ENCODE measurements at regions not wholly inside any gene's neighbourhood (a gene's known extent, or its start where the extent isn't known, plus 50 kb on each side); places are given as distances from the start of the nearest gene placed in this dataset.

DNA sequence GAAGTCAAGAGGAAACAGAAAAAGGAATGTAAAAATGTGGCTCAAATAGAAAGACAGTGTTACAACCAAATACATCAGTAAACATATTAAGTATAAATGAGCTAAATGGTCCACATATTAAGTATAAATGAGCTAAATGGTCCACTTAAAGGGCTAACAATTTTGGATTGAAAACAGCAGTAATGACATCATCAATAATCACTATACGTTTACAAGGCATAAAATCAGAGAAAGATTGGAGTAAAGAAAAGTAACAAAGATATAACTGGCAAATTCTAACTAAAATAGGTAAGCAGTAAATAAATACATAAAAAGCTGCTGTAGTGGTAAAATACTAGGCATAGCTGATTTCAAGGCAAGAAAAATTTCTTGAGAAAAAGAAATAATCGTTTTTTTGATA, 1298.4 kb upstream of the CELF2 start:
- DNase-seq: no peak

DNA sequence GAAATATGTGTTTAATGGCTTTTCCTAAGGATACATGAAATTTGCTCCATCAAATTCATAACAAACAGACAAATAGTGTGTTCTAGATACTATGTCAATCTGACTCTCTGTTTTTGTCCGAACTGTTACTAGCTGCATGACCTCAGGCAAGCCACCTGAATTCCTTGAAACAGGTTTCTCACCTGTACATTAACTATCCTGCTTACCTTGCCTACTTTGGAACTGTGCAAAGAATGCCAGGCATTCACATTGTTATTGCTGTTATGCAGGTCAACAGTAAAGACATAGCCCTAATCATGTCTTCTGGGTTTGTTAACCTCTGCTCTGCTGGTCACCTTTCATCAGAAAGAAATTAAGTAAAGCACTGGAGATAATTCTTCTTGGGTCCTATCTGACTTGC, 1283.9 kb upstream of the CELF2 start:
- no peak for DNase-seq

DNA sequence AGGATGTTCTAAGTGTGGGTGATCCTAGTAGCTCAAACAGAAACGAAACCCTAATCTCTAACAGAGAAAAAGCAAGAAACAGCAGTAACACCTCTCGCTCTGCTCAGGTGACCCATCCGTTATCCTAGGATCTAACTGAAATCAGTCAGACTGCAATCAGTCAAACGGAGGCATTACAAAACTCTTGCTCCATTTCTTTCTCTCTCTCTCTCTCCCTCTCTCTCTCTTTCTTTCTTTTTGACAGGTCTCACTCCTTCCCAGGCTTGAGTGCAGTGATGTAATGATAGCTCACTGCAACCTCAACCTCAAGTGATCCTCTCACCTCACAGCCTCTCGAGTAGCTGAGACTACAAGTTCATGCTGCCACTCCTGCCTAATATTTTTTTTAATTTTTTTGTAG, 1283.5 kb upstream of the CELF2 start:
- DNase-seq: no peak

DNA sequence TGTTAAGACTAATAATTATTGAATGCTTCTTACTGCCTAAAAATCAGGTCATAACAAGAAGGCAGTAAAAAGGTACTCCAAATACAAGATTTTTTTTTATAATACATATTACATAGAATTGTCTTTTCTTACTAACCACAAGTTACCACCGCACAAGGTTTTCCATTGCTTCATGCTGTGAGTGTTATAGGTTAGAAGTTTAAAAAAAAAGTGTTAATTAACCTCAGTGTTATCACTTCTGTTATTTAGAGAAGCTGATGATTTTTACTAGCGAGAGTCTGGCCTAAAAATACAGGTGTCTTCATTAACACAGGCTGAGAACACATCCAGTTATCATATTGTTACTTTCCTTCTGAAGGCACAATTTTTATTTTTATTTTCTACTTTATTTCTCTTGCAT, 1281.9 kb upstream of the CELF2 start:
- DNase-seq: no peak

DNA sequence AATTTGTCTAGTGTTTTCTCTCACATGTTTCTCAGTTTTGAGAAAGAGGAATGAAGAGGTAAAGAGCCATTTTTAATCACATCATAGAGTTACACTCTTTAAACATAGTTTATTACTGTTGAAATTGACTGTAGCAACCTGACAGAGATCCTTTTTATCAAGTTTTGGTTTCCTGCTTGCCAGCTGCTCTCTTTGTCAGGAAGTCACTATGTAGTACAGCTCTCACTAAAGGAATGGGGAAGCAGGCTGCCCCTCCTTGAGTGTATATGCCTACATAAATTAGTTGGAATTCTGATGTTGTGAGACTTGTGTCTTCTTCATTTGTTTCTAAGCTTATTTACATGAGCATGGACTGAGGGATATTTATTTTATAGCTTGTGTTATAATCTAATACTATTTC, 1274.0 kb upstream of the CELF2 start:
- no peak for DNase-seq

DNA sequence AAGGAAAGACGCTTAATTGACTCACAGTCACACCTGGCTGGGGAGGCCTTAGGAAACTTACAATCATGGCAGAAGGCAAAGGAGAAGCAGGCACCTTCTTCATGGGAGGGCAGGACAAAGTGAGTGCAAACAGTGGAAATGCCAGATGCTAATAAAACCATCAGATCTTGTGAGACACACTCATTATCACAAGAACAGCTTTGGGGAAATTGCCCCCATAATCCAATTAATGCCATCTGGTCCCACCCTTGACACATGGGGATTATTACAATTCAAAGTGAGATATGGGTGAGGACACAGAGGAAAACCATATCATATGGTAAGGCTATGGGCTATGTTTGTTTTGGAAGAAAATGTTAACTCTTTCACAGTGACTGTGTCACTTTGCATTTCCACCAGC, 1272.5 kb upstream of the CELF2 start:
- DNase-seq: no peak

DNA sequence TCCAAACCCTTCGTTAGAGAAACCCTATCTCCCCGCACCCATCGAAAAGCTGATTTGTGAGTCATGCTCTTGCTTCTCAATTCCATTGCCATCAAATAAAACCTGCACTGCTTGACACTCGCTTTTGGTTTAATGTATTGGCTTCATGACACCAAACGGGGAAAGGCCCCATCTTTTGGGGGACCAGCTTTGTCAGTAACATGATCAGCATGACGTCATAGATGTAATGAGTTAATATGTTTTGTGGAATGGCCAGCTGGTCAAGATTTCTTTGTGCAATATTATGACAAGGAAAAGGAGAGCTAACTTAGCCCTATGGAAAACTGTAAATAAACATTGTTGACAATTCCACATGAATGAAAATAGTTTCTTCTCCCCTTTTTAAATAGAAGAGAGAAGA, 1260.5 kb upstream of the CELF2 start:
- DNase-seq: no peak

DNA sequence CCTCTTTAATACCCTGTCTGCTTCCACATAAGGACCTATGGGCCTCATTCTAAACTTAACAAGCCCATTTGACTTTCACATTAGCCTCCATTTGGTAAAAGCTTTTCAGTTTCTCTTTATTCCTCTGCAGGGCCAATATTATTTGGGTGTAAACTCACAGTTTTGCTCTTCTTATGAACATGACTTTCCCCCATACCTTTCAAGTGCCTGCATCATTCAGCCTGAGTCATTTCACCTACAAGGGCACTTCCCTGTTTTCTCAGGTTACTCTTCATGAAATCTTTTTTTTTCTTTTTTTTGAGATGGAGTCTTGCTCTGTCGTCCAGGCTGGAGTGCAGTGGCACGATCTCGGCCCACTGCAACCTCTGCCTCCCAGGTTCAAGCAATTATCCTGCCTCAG, 1258.1 kb upstream of the CELF2 start:
- DNase-seq: no peak

DNA sequence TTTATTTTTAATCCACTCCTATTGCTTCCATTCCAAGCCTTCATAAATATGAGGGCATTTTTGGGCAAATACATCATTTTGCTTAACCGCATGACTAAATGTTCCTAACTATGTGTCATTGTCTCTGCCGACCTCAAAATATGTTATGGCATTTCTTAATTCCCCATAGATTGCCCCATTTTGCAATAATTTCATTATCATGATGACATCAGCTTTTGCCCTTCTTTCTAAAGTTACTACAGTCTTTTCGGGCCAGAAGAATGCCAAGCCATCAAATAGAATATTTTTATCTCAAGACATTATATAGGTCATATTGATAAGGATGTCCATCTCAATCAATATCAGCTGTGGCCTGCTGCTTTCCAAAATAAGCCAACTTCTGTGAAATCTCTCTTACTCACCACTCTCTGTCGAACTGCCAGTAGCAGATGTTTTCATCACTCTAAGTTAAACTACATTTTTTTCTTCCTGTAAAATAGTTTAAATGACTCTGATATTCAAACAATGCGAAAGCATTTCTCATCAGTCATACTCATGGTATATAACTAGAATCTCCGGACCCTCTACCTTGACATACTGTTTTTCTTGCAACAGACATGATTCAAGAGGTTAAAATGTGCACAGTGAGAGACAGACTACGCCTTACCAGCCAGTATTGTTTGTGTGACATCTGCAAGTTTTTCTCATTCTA, 1254.6 kb upstream of the CELF2 start:
- DNase-seq: no peak

DNA sequence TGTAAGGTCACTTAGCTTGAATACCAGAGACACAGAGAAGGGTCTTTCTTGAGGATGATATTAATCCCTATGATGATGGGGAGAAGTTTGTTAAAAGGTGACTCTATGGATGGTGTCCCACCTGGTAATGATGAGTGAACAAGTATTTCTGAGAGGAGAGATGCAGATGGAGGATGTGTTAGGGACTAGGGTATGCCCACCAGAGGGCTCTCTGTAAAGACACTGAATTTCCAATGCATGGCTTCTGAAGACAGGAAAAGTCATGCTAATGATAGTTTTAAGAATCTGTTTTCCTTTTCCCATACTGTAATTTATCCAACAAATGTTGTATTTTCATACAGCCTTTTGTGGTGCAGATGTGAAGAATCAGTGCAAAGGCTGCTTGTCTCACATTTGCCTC, 1250.9 kb upstream of the CELF2 start:
- DNase-seq: no peak

DNA sequence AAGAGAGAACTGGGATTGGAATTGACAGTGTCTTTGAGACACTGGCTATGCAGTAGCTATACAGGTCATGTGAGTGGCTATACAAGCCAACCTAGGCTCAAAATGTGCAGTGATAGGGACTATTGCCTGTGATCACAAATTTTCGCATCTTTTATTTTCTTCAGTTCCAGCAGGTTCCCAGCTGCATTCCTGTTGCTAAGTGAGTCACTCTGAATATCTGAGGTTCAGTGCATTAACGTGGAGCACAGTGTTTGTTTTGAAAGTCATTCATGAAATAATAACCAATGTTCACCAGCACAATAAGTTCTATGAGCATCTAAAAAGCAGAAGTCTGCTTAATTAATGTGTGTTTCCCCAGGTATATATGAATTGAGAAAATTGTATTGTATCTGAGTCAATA, 1236.0 kb upstream of the CELF2 start:
- no peak for DNase-seq

DNA sequence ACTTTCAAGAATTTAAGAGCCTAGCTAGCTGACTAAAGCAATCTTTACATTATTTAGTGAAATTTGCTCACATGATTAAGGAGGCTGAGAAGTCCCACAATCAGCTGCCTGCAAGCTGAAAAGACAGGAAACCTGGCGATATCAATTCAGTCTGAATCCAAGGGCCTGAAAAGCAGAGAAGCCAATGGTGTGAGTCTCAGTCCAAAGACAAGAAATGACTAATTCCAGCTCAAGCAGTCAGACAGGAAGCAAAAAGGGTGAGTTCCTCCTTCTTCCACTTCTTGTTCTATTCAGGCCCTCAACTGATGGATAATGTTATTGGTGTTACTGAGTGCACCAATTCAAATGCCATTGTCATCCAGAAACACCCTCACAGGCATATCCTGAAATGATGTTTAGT, 1231.6 kb upstream of the CELF2 start:
- DNase-seq: no peak

DNA sequence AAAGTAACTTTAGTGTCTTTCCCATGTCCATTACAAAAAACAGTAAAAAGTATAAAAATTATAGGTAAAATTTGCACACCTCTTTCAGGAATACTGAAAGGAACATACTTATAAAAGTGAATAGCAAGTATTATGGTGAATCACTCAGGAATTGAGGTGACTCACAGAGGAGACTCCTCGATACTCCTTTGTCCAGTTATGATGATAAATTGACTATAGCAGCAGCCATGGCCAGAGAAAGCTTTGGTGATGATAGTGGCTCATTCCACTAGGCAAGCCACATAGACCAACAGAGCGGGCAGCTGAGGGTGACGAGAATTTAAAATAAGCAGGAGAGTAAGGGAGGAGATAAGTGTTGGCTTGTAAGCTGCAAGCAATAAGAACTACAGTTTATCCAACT, 1231.1 kb upstream of the CELF2 start:
- DNase-seq: no peak

DNA sequence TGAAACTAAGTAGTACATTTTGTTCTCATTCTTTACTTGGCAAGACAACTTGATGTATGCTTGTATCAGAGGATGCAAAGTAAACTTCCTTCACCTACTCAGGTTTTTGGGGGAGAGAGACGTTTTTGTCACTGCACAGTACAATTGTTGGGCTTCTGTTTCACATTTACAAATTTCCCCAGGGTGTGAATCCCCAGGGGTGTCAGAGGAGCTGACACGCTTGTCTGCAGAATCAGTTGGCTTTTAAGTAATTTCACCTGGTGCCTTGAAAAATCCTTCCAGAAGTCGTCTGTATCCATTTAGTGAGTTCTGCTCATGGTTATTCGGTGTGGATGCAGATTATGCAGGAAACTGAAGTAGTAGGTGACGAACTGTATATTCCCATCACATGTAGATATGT, 1227.7 kb upstream of the CELF2 start:
- no peak for DNase-seq

DNA sequence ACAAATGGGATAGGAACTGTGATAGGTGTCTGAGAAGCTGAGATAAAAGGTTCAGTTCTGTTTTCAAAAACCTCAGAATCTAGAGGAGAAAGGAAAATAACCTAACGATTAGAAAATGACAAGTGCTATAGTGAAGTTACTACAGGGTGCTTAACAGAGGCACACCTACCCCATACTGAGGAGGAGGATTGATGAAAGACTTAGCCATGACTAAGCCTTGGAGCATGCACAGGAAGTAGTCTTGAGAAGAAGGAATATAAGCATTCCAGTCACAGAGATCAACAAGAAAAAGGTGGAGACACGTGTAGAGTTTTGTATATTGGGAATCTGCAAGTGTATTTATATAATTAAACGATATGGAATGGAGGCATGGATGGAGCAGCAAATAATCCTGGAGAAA, 1225.5 kb upstream of the CELF2 start:
- DNase-seq: no peak

DNA sequence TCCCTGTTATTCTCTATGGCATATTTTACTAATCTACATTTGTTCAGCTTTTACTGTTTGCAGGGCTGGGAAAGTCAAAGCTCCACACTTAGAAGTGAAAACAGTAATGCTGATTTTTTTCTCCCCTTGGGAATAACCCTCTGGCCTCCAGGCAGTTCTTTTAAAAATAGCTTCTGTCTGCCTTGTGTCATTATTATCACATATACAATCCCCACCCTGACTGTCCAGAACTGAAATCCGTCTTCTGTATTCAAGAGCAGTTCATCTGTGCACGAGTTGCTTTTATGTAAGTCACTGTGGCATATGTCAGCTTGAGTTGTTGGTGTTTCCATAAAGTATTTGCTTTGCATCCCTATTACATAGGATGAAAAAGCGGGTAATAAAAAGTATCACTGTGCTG, 1221.1 kb upstream of the CELF2 start:
- no peak for DNase-seq

DNA sequence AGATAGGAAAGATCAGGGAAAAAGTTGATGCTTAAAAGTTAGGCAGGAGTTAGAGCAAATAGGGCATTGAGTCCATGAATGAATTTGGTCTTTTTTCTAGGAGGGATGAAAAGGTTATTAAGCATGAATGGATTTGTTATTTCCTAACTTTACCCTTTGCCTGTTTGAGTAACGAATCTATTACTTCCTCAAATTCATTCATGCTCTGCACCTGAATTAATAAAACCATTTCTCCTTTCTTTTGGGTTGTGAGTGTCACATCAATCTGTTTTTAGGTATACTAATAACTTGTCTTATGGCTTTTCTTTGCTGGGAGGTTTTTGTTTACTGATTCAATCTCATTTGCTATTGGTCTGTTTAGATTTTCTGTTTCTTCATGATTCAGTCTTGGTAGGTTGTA, 1217.7 kb upstream of the CELF2 start:
- no peak for DNase-seq

DNA sequence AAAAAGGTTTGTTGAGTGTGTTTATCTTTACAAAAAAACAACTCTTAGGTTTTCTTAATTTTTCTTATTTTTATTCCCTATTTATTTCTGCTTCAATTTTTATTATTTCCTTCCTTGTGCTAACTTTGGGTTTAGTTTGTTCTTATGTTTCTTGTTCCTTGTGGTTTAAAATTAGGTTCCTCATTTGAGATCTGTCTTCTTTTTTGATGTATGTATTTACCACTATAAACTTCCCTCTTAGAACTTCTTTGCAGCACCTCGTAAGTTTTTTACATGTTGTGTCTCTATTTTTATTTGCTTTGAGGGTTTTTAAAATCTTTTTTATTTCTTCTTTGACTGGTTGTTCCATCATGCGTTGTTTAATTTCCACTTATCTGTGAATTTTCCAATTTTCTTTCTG, 1217.1 kb upstream of the CELF2 start:
- no peak for DNase-seq

DNA sequence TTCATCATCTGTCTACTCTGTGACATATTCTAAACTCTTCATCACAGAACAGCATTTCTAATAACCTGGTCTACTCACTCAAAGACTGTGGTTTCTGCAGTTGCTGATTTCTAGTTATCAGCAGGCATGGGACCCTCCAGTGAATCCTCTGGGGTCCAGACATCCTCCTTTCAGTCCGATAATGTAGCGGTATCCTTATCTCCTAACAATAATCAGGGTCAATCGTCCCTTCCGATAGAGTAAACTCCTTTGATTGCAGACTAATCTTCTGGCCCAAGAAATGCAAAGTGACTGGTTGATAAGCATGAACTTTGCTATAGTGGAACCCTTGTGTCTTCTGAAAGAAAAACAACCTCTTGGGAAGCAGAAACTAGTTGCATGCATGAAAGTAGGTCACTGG, 1209.8 kb upstream of the CELF2 start:
- DNase-seq: no peak

DNA sequence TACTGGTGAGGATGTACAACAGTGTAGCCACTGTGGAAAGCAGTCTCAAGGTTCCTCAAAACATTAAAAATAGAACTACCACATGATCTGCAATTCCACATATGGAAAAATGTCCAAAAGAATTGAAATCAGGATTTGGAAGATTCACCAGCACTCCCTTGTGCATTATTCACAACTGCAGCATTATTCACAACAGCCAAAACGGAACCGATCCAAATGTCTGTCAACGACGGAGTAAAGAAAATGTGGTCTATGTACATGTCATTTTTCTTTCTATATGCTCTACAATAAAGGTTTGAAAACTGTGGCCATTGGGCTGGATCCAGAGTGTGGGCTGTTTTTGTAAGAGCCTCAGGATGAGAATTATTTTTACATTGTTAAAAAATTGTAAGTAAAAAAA, 1206.1 kb upstream of the CELF2 start:
- no peak for DNase-seq

DNA sequence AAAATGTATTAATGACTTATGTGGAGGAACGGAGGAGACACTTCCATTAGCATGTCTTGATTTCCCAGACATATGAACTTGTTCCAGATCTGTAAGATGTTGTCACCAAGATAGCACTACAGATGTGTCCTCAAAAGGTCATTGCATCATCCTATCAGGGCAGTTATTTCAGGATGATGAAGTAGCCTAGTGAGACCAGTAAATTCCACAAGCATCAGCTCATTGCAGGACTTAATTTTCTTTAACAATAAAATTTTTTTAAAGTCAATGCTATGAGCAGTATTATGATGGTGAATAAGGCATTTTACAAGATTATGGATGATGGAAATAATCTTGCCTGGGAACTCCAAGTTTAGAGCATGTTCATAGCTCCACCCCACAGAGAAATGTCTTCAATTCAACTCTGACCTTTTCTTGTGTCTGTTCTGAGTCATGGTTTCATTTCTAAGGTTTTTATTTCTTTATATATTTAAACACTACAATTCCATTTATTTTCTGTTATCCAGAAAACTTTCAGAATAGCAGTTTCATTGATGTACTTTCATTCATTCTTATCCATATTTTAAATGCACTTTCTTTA, 1203.3 kb upstream of the CELF2 start:
- no peak for DNase-seq

DNA sequence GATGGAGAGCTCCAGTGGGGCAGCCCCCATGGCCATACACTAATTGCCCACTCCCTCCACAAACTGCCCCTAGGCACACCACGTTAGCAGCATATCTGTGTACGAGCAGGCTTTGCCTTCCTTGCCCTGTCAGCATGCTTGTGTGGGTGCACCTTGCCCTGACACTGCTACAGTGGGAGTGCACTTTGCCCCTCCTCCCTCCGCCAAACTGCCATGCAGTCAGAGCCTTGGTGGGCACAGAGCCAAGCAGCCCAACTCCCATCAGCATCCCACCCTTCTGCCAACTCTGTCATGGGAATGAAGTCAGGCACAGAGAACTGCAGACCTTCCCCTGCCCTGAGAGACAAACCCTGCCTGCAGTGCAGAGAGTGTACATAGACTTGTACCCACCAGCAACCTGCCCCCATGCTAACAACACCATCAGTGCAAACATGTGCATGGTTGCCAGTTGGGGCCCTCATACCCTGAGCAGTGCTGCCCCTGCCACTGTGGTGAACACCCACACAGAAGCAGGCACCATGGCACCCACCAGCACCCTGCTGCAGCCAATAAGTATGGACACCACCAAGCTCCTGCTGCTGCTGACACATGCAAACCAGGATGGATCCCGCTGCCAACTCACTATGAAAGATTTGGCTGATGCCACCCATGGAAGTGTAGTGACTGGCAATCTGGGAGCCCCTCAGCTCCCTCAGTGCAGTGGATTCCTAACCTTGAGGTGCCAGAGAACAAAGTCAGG, 1197.7 kb upstream of the CELF2 start:
- DNase-seq: no peak

DNA sequence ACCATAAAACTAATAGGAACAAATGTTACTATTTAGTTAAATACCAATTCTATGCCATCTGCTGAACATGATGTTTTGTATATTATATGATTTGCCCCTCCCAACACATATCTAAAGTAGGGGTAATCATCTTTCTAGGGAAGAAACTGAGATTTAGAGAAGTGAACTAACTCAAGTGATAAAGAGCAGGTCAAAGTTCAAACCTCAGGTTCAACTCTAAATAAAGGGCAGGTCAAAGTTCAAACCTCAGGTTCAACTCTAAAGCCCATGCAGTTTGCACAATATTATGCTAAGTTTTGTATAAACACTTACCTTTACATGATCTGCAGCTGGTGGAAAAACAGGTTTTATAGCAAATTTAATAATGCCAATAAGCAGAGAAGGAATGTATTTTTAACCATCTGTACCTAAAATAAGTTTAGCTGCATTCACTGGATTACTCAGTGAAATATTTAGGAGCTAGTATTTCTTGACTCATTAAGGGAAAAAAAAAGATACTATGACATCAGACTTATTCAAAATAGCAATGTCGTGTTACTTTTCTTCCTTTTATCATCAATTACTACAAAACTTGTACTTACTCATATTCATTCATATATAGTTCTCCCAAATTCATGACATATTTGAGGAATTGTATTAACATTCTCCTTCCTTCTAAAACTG, 1194.3 kb upstream of the CELF2 start:
- no peak for DNase-seq

DNA sequence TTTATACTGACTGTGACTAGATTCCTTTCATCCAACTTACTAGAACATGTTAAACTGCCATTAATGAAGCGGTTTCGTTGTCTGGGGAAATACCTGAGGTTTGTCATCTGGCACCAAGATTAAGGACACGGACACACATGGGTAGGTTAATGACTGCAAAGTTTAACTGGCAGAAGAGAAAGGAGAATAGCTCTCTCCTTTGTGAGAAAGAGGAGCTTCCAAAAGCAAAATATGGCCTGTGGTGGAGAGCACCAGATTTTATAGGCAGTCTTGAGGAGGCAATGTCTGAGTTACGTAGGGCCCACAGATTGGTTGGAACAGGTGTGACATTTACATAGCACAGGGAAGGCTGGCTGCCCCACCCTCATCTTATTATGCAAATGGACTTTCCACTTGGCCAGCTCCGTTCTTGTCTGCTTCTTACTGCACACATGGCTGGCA, 1193.0 kb upstream of the CELF2 start:
- DNase-seq: no peak

All from CD4-positive, alpha-beta T cell treated with Interleukin-4 for 4 hours (primary cell).